ENCODE measurements at regions not wholly inside any gene's neighbourhood (a gene's known extent, or its start where the extent isn't known, plus 50 kb on each side); places are given as distances from the start of the nearest gene placed in this dataset.

DNA sequence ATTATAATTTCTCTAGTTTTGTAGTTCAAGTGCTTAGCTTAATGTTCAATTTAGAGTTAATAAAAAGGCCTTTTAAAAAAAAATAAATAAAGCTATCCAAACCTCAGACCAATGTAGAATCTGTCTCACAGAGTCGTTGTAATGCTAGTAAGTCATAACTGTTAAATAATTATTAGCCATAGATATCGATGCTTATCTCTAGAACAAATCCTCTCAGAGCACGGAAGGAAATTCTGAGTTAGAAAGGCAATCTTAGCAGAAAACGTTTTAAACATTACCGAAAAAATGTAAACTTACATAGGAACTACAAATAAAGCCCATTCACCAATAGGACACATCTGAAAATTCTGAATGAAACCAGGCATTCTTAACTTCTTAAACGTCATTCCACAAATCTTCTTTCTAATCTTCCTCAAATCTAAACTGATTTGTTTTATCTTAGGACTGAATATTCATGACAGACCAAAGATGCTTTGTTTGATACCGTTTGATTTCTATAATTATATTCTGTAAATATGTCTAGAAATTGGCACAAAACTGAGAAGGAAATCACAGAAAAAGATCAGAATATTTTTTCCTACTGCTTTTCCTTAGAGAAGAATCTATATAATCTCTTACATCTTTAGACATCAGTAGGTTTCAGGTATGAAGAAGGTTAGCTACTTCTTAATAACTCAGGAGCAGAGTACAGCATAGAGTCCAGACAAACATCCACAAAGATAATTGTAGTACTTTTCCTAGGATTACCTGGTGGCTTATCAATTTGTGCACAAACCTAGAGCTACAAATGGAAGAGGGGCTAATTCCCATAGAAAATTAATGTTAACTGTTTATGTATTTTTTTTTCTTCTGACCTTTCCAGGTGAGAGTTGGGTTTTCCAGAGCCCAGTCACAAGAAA is 140.7 kb downstream of the BTC start:
- no peak for DNase-seq

DNA sequence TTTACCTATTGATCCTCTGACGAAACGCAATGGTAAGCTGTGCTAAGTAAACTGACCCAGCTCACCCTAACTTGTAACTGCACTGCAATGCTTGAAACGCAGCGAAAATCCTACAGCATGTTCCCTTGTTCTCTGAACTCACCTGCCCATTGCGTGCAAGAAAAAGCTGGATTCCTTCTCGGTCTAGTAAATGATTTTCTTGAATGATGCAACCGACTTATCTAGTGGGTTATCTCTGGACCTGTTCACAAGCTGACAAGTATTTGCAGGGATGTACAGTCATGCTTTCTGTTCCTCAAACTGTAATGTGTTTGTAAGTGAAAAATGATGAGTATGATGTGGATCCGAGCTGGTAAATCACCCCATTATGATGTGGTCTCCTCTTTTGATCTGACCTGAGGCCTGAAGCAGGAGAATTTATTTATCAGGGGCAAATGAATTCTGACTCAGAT is 140.1 kb downstream of the BTC start:
- no peak for DNase-seq

- no peak for DNase-seq
Observed at GRCh38 chr4:74656596-74656995, 137.7 kb downstream of the BTC start.

- DNase-seq, result no peak
Observed at GRCh38 chr4:74658116-74658515, 136.2 kb downstream of the BTC start.

DNA sequence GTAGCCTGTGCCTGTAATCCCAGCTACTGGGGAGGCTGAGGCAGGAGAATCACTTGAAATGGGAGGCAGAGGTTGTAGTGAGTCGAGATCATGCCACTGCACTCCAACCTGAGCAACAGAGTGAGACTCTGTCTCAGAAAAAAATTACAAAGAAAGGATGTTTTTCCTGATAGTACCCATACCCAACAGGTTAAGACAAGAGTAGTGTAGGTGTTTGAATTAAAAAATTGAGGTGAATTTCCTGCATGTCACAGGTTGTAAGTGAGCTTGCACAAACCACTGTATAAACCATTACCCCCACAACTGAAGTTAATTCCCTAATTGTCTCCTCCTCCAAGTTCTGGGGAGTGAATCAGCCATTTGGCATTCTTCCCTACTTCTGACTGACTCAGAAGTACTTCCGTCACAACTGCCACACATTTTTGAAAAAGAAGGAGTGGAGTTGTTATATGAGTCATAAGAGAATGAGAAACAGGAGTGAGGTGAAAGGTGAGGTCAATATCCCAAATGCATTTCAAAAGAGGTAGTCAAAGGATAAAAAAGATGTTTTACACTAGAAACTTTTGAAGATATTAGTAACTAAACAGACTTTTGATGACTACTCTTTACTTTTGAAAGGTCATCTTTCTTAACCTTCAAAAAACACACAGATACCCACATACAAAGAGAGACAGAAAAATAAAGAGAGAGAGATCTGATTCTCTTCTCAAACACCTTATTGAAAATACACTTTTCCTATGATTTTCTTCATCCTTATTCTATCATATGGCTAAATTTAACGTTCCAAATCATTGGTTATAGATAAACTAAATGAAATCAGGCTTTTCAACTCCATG is 134.5 kb downstream of the BTC start:
- DNase-seq, result no peak

DNA sequence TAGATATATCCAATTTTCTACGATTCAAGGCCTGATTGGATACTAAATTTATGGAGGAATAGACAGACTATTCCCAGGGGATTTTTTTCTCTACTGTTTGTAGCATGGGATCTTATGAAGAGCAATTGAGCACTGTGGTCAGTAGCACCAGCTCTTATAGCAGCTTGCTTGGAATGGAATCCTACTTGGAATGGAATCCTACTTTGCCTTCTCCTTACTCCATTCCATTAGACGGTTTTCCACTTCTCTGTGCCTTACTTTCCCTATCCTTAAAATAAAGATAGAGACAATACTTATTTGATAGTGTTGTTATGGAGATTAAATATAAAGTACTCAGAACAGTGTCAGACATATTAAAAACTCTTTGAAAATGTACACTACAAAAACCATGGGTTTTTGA is 133.5 kb downstream of the BTC start:
- no peak for DNase-seq

- DNase-seq, result no peak
Observed at GRCh38 chr4:74661427-74662201, 132.7 kb downstream of the BTC start.

DNA sequence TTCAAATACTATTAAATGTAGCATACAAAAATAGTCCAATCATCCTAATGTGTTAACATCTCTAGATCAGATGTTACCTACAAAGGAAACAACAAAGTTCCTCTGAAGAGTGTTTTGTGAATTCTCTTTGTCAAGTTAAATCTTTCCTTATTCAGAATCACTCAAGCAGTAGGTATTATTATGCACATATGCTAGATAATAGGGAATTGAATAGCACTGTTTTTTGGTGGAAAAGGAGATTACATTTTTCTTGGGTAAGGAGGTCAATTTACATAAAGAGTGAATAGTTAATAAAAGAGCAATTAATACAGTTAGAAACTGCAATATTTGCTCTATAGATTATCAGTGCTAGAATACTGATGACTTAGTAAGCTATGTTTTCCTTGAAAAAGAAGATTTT is 130.7 kb downstream of the BTC start:
- DNase-seq, result no peak

DNA sequence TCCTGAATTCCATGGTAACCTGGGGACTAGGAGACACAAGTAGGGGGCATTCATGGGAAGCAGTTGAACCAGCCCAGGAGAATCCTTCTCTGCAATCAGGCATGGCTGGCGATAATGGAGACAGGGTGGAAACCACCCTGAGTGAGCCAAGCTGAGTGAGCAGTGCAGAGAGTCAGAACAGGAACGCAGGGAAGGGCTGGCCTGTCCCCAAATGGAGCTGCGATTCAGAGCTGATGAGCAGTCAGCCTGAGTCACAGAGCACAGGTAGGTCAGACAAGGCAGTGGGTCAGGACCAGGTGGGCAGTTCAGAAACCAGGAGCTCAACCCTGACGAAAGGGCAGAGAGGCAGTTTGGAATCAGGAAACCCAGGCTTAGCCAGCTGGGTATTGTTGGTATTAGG is 129.0 kb downstream of the BTC start:
- DNase-seq, result no peak

DNA sequence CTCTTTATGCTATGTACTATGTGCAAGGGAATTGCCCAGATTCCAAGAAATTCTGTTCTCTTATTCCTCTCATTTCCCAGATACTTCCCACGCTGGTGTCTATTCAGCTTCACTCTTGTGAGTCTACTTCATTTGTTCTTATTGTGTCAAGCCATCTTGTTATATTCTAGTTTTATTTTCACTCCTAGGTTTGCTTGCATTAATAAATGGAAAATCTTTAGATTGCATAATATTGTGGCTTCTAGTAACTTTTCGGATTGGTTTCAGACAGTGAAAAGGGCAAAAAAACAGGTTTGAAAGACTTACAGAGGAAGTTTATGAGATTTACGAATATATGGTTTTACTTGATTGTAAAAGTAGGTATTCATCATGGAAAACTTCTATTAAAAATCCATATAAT is 128.4 kb downstream of the BTC start:
- DNase-seq, result no peak

GRCh38 chr4:74667438-74667837 is 126.9 kb downstream of the BTC start:
- DNase-seq, result no peak

DNA sequence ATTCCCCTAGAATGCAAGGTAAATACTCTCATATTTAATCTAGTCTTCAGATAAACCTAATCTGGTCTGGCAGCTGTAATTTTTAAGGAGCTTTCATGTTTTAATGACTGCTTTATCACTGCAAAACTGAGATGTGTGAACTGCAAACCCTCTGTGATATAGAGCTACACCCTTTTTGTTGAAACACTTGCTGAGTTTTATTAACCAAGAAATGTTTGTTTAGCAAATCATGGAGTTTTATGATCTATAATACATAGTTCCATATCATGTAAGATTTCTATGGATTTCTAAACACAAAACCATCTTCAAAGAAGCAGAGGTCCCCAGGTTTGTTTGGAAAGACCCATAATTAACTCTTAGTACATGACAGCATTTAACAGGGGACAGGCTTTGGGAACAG is 126.4 kb downstream of the BTC start:
- DNase-seq, result no peak

DNA sequence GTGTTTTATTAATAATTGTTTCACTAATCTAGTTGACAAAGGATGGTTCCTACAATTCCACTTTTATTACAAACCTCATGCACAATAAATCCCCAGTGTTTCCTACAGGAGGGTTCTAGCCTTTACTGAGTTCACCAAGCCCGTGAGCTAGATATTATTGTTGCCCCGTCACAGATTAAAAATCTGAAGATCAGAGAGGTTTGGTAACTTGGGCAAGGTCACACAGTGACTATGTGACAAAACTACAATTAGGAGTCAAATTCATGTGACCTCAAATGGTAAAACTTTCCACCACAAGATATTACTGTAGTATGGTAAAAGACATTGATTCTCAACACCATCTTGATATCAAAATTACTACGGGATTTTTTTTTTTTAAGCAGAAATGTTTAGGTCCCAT is 124.6 kb downstream of the BTC start:
- no peak for DNase-seq

- DNase-seq, result no peak
Observed at GRCh38 chr4:74670583-74670982, 123.7 kb downstream of the BTC start.

DNA sequence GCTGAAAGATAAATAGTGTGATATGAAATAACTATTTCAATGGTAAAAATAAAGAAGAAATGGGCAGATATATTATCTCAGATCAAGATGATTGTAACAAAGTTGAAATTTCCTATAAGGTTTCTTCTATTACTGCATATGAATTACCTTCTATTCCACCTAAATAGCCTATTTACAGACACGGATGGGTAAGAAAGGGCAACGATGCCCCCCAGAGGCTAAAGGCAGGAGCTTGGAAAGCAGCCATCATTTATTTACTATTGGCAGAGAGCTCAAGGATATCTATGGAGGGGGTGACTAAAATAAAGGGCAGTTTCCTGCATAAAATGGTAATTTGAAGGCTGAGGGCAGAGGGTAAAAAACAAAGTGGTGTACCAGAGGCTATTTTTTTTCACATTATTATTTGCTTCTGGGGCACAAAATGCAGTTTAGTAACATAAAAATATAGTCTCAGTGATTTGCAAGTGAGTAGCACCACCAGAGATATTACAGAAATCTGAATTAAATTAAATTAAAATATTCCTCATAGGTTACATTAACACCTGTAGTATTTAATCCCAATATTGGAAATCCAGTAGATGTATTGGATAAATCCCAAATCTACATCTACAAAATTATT is 123.1 kb downstream of the BTC start:
- DNase-seq, result no peak

- DNase-seq, result no peak
Observed at GRCh38 chr4:74674750-74675149, 119.6 kb downstream of the BTC start.

DNA sequence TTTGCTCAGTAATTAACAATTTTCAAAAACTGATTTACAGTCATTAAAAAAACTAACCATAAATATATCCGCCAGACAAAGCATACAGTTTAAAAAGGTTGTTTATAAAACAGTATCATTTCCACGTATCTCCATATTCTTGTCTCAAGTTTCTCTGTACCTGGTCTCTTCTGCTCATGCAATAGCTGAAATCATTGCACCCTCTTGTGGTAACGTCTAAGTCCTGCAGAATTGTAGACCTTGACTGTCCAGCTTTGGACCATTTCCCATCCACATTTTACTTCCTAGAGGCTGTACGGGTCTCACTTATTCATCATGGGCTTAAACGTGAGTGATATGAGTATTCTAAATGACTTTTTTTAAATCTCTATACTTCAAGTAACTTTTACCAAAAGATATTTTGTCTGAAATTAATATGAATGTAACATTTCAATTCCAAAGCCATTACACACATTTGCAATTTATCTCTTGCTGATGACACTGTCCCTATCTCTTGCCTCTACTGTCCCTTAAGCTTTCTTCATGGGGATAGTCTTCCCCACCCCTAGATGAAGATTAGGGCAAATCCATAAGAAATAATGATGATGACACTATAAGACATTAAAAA is 118.5 kb downstream of the BTC start:
- DNase-seq, result peak; percentile 11

DNA sequence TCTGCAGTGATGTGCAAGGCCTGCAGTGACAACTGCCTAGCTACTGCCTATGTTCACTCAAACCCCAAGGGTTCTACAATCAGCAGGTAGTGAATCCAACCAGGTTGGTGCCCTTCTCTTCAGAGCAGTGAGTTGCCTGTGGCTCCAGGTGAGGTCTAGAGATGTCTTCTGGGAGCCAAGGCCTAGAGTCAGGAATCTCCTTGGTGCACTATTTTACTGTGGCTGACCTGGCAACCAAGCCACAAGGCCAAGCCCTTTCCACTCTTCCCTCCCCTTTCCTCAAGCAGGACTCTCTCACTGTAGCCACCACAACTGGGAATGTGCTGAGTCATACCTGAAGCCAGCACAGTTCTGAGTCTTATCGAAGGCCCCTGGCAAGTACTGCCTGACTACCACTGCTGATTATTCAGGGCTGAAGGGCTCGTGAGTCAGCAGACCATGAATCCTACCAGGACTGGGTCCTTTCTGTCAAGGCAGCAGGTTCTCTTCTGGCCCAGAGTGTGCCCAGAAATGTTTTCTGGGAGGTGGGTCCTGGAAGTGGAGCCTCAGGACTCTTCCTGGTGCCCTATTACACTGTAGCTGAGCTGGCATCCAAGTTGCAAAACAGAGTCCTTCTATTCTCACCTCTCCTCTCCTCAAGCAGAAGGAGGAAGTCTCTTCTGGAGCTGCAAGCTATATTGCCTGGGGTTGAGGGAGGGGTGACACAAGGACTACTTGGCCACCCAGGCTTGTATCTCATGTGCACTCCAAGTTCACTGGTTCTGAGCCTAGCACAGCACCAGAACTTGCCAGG is 111.6 kb downstream of the BTC start:
- no peak for DNase-seq

DNA sequence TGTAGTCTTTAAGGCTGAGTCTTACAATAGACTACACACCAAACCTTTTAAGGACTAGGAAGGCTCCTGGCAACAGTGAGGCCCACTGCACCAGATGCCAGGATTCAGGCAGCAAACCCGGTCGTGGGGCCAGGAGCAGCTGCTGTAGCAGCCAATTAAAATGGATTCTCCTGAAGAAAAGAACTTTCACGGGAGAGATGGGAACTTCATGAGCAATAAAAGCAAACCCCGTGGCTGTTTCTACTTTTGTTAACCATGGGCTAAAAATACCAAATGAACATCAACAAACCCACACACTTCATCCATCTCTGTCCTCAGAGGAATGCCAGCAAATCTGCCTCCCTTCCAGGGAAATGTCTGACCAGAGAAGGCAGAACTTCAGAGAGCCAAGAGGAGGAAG is 101.4 kb downstream of the BTC start:
- DNase-seq, result no peak

Data from NCI-H510A (cell line).